H1 (cell line): ENCODE measurements at regions not wholly inside any gene's neighbourhood (a gene's known extent, or its start where the extent isn't known, plus 50 kb on each side); places are given as distances from the start of the nearest gene placed in this dataset.

Source experiments
- CTCF ChIA-PET: fragments of 300-600 bp; sonication (Branson Sonifier 250); formaldehyde crosslinking; loops from one replicate; lab custom pipeline; 2021; ENCODE audit not compliant: partially characterized antibody; lab: Charles Lee
- POLR2A ChIA-PET: fragments of 300-600 bp; sonication (Branson Sonifier 250); formaldehyde crosslinking; loops from one replicate; lab custom pipeline; 2021; ENCODE audit warnings: inconsistent platforms; ENCODE audit not compliant: partially characterized antibody; lab: Charles Lee
- DNase-seq, 2 experiments: peaks; one replicate each; pipeline versions ENCODE4 v3.0.0 to v3.0.0-alpha.2; 2010 to 2022; ENCODE audit warnings: low spot score in 2 of 2, low read depth in 1 of 2, mixed read lengths in 1 of 2
- FAIRE-seq: peaks from 2 replicates; lab custom pipeline; 2011; peaks lifted over from hg19 to GRCh38; lab: Jason Lieb, UNC
- H2AFZ ChIP-seq: 2 replicates; pipeline ENCODE4 v1.8.1; 2012; ENCODE audit warnings: low read length, inconsistent platforms
- H2AK5ac ChIP-seq: 2 replicates; pipeline ENCODE4 v1.6.1; 2013; ENCODE audit warnings: low read depth, low read length
- H2BK120ac ChIP-seq: replicated peaks from 2 replicates; pipeline ENCODE3; 2013; ENCODE audit warnings: low read depth, low read length, inconsistent platforms
- H2BK12ac ChIP-seq: 2 replicates; pipeline ENCODE4 v1.6.1; 2013; ENCODE audit warnings: low read depth, low read length
- H2BK15ac ChIP-seq: 2 replicates; pipeline ENCODE4 v1.6.1; 2013; ENCODE audit warnings: low read length
- H2BK20ac ChIP-seq: 2 replicates; pipeline ENCODE4 v1.6.1; 2013; ENCODE audit warnings: low read length
- H2BK5ac ChIP-seq: 2 replicates; pipeline ENCODE4 v1.6.1; 2013; ENCODE audit warnings: low read depth, low read length
- H3K14ac ChIP-seq: 2 replicates; pipeline ENCODE4 v1.6.1; 2013; ENCODE audit warnings: inconsistent platforms; ENCODE audit not compliant: insufficient read length
- H3K18ac ChIP-seq: 2 replicates; pipeline ENCODE4 v1.6.1; 2013; ENCODE audit warnings: low read length; ENCODE audit errors: extremely low read depth
- H3K23ac ChIP-seq: 2 replicates; pipeline ENCODE4 v1.6.1; 2013; ENCODE audit warnings: inconsistent platforms; ENCODE audit not compliant: insufficient read length
- H3K23me2 ChIP-seq: 2 replicates; pipeline ENCODE4 v1.6.1; 2013; ENCODE audit warnings: low read depth, low read length
- H3K27ac ChIP-seq: 2 replicates; pipeline ENCODE4 v1.6.1; 2011; ENCODE audit warnings: low read depth, low read length, inconsistent platforms
- H3K27me3 ChIP-seq, 4 experiments: replicated peaks in 1 of 4; 1 replicate in 1 of 4; 2 replicates in 3 of 4; pipeline versions ENCODE4 v1.6.1 to v1.8.1; 2011 to 2013; ENCODE audit warnings: low read length in 3 of 4, mild to moderate bottlenecking in 3 of 4, inconsistent platforms in 2 of 4, mixed read lengths in 2 of 4, moderate library complexity in 1 of 4; ENCODE audit not compliant: control insufficient read depth in 3 of 4, insufficient read depth in 3 of 4; ENCODE audit errors: extremely low read depth in 1 of 4
- H3K36me3 ChIP-seq, 4 experiments: 2 replicates each; pipeline versions ENCODE4 v1.6.1 to v1.8.1; 2011 to 2013; ENCODE audit warnings: mild to moderate bottlenecking in 4 of 4, low read length in 3 of 4, moderate library complexity in 2 of 4, control low read depth in 1 of 4, inconsistent platforms in 1 of 4; ENCODE audit not compliant: insufficient read depth in 4 of 4, control insufficient read depth in 2 of 4
- H3K4ac ChIP-seq: replicated peaks from 2 replicates; pipeline ENCODE3; 2013; ENCODE audit warnings: low read length, low read depth, mixed read lengths, inconsistent platforms; ENCODE audit not compliant: insufficient read length
- H3K4me1 ChIP-seq, 4 experiments: replicated peaks in 1 of 4; 1 replicate in 1 of 4; 2 replicates in 3 of 4; pipeline versions ENCODE4 v1.6.1 to v1.8.1; 2011 to 2013; ENCODE audit warnings: low read length in 3 of 4, inconsistent platforms in 2 of 4, mixed read lengths in 1 of 4; ENCODE audit not compliant: insufficient read depth in 4 of 4, control insufficient read depth in 3 of 4
- H3K4me2 ChIP-seq, 2 experiments: 2 replicates each; pipeline versions ENCODE4 v1.6.1 to v1.8.1; 2011 to 2013; ENCODE audit warnings: low read depth in 2 of 2, low read length in 2 of 2, control low read depth in 1 of 2, inconsistent platforms in 1 of 2, mild to moderate bottlenecking in 1 of 2; ENCODE audit not compliant: insufficient read depth in 1 of 2
- H3K4me3 ChIP-seq, 4 experiments: fragments of 200-600, 300-600 bp in 1 of 4; sonication (generic), shearing (Covaris generic), sonication (Bioruptor Twin) in 1 of 4; 2 replicates each; pipeline versions ENCODE4 v1.5.1 to v1.8.1; 2011 to 2016; ENCODE audit warnings: low read length in 4 of 4, low read depth in 3 of 4, control low read depth in 2 of 4, inconsistent platforms in 2 of 4, mild to moderate bottlenecking in 2 of 4, mixed read lengths in 1 of 4, moderate library complexity in 1 of 4; ENCODE audit not compliant: insufficient read depth in 2 of 4; ENCODE audit errors: extremely low read depth in 1 of 4
- H3K56ac ChIP-seq: replicated peaks from 2 replicates; pipeline ENCODE3; 2013; ENCODE audit warnings: low read depth, mild to moderate bottlenecking, mixed read lengths, low read length, inconsistent platforms; ENCODE audit not compliant: insufficient read length
- H3K79me1 ChIP-seq: 2 replicates; pipeline ENCODE4 v1.6.1; 2013; ENCODE audit warnings: low read depth, low read length, control low read depth
- H3K79me2 ChIP-seq, 2 experiments: 2 replicates each; pipeline versions ENCODE4 v1.6.1 to v1.8.1; 2012 to 2013; ENCODE audit warnings: low read length in 2 of 2, mild to moderate bottlenecking in 2 of 2, inconsistent platforms in 1 of 2; ENCODE audit not compliant: insufficient read depth in 2 of 2, control insufficient read depth in 1 of 2
- H3K9ac ChIP-seq, 4 experiments: replicated peaks in 1 of 4; 1 replicate in 1 of 4; 2 replicates in 3 of 4; pipeline versions ENCODE4 v1.6.1 to v1.8.1; 2011 to 2013; ENCODE audit warnings: low read depth in 3 of 4, low read length in 3 of 4, control low read depth in 2 of 4, mild to moderate bottlenecking in 2 of 4, moderate library complexity in 2 of 4, inconsistent platforms in 1 of 4; ENCODE audit errors: extremely low read depth in 1 of 4
- H3K9me3 ChIP-seq, 2 experiments: 2 replicates each; pipeline versions ENCODE4 v1.6.1 to v1.8.1; 2012 to 2013; ENCODE audit warnings: mild to moderate bottlenecking in 2 of 2, moderate library complexity in 2 of 2, control low read depth in 1 of 2, inconsistent platforms in 1 of 2, low read depth in 1 of 2, low read length in 1 of 2, mixed read lengths in 1 of 2; ENCODE audit not compliant: insufficient read depth in 2 of 2
- H4K20me1 ChIP-seq, 2 experiments: replicated peaks in 1 of 2; 2 replicates each; pipeline versions ENCODE3 to v1.8.1; 2011 to 2013; ENCODE audit warnings: inconsistent platforms in 2 of 2, low read length in 2 of 2, mild to moderate bottlenecking in 1 of 2; ENCODE audit not compliant: insufficient read depth in 2 of 2, control insufficient read depth in 1 of 2
- H4K5ac ChIP-seq: 2 replicates; pipeline ENCODE4 v1.6.1; 2013; ENCODE audit warnings: low read length, low read depth, mixed read lengths, inconsistent platforms; ENCODE audit not compliant: insufficient read length
- H4K8ac ChIP-seq: 2 replicates; pipeline ENCODE4 v1.8.0; 2013; ENCODE audit warnings: mild to moderate bottlenecking, moderate library complexity, low read length, inconsistent platforms; ENCODE audit not compliant: insufficient read depth; ENCODE audit errors: extremely low read depth
- H4K91ac ChIP-seq: replicated peaks from 2 replicates; pipeline ENCODE3; 2013; ENCODE audit warnings: low read length, mixed read lengths, inconsistent platforms; ENCODE audit not compliant: insufficient read length
- CTCF ChIP-seq, 3 experiments: IDR thresholded peaks; 1 replicate in 2 of 3; 2 replicates in 1 of 3; pipeline versions ENCODE4 v1.5.1 to v1.6.1; 2011; ENCODE audit warnings: low read length in 3 of 3, mild to moderate bottlenecking in 3 of 3, inconsistent platforms in 2 of 3, low read depth in 1 of 3, moderate library complexity in 1 of 3; ENCODE audit not compliant: insufficient read depth in 1 of 3; ENCODE audit errors: control extremely low read depth in 1 of 3
- EZH2 ChIP-seq: fragments of 200-600 bp; sonication (generic); IDR thresholded peaks from 2 replicates; pipeline ENCODE4 v1.7.1; 2012; ENCODE audit warnings: low read depth, mild to moderate bottlenecking, moderate library complexity, low read length, inconsistent platforms; ENCODE audit not compliant: severe bottlenecking
- SP4 ChIP-seq: IDR thresholded peaks from 2 replicates; pipeline ENCODE4 v1.6.1; 2012; ENCODE audit warnings: low read length, inconsistent platforms
- WGBS, 2 experiments: shearing (Covaris generic) in 1 of 2; methylation state at CpG; one replicate each; pipeline versions ENCODE4 v1.1.6 to v1.1.7; 2013 to 2015; ENCODE audit warnings: low lambda C conversion rate in 2 of 2, mixed read lengths in 2 of 2, inconsistent platforms in 1 of 2, low coverage in 1 of 2, missing lambda C conversion rate in 1 of 2; ENCODE audit not compliant: insufficient replicate concordance in 2 of 2, insufficient coverage in 1 of 2, insufficient read length in 1 of 2; ENCODE audit errors: extremely low coverage in 1 of 2, missing lambda C conversion rate in 1 of 2; 5-methylcytosine and 5-hydroxymethylcytosine counted together

- 91% methylated on average over 3 of the region's 3 CpGs; no CpG with 5 or more reads in 1 of the 2 experiments for WGBS, 2 experiments
- H3K79me2 ChIP-seq: no peaks in the 10 kb centered on the region
- no peak for TF ChIP-seq EZH2
- TF ChIP-seq SP4: no peak
- TF ChIP-seq CTCF (IDR thresholded peaks at IDR 0.05; ENCODE audit: control extremely low read depth in 1 of 3, insufficient read depth in 1 of 3, low read depth in 1 of 3, low read length in 3 of 3): no peak
Observed at GRCh38 chr3:31311559-31311958, 221.2 kb upstream of the STT3B start.

More at GRCh38 chr3:31311559-31311958, 221.2 kb upstream of the STT3B start:
- Histone ChIP-seq H3K9ac (no peak overlapping the region), H3K4me2 (no peak overlapping the region), H2BK120ac (no peak overlapping the region), H4K20me1 (no peaks in the 10 kb centered on the region), H2AFZ (no peak overlapping the region), H2BK5ac (no peak overlapping the region), H4K5ac (no peak overlapping the region), H2BK12ac (no peak overlapping the region), H3K27me3 (no peaks in the 10 kb centered on the region), H3K18ac (no peak overlapping the region), H3K27ac (no peak overlapping the region), H3K56ac (no peak overlapping the region), H4K8ac (no peak overlapping the region), H2BK20ac (no peak overlapping the region), H3K23me2 (peaks cover 1% of the 10 kb centered on the region; the same call in 1 of the 2 replicates), H4K91ac (no peak overlapping the region), H3K4me3 (no peak overlapping the region), H3K23ac (no peak overlapping the region), H3K4me1 (no peaks in the 10 kb centered on the region), H2AK5ac (no peak overlapping the region), H3K9me3 (peaks cover 8 to 9% of the 10 kb centered on the region in 2 experiments; a peak in 1 of 4 replicates), H3K14ac (no peak overlapping the region), H3K79me1 (no peaks in the 10 kb centered on the region), H2BK15ac (no peak overlapping the region), H3K36me3 (no peaks in the 10 kb centered on the region), H3K4ac (no peak overlapping the region)
- FAIRE-seq (no peak), DNase-seq (no peak)
- CTCF ChIA-PET: no interaction called here
- POLR2A ChIA-PET: no interaction called here
